ENCODE measurements at regions not wholly inside any gene's neighbourhood (a gene's known extent, or its start where the extent isn't known, plus 50 kb on each side); places are given as distances from the start of the nearest gene placed in this dataset.

GRCh38 chr11:76730887-76731565 lies 52.1 kb upstream of the TSKU start:
- H3K4me2 ChIP-seq (ENCODE audit: insufficient read depth in 1 of 2, low read depth in 2 of 2, low read length in 2 of 2) = no peak overlapping the region
- peaks cover 8 to 15% (median 11%) of the 10 kb centered on the region in 4 experiments for H3K4me1 ChIP-seq (replicated peaks in 1 of 4; ENCODE audit: control insufficient read depth in 3 of 4, insufficient read depth in 4 of 4, low read length in 3 of 4)
- TF ChIP-seq SIN3A (conservative IDR thresholded peaks at IDR 0.05 in 1 of 2, IDR thresholded peaks at IDR 0.05 in 1 of 2; ENCODE audit: low read depth in 1 of 2, low read length in 2 of 2) (no peak), KDM4A (IDR thresholded peaks at IDR 0.05; ENCODE audit: low read depth, low read length, severe bottlenecking) (no peak), SRF (IDR thresholded peaks at IDR 0.05; ENCODE audit: low read depth, low read length) (no peak), SIRT6 (IDR thresholded peaks at IDR 0.05; ENCODE audit: low read length) (no peak), SUZ12 (IDR thresholded peaks at IDR 0.05; ENCODE audit: low read length) (no peak), ATF2 (IDR thresholded peaks at IDR 0.05; ENCODE audit: low read length) (no peak), GTF2F1 (IDR thresholded peaks at IDR 0.05; ENCODE audit: borderline replicate concordance, low read depth, low read length) (no peak), BRCA1 (IDR thresholded peaks at IDR 0.05; ENCODE audit: low read depth, low read length) (no peak), EGR1 (IDR thresholded peaks at IDR 0.05; ENCODE audit: borderline replicate concordance, low read depth, low read length) (no peak), JUN (IDR thresholded peaks at IDR 0.05; ENCODE audit: low read depth, low read length) (no peak), USF2 (IDR thresholded peaks at IDR 0.05; ENCODE audit: low read length) (no peak)
- H2AK5ac ChIP-seq (ENCODE audit: low read depth, low read length) = no peak overlapping the region
- H4K91ac ChIP-seq (replicated peaks; ENCODE audit: insufficient read length, low read length) = no peak overlapping the region
- no peaks in the 10 kb centered on the region for H3K36me3 ChIP-seq (ENCODE audit: control insufficient read depth in 2 of 4, insufficient read depth in 4 of 4, low read length in 3 of 4)
- no peak overlapping the region for H4K5ac ChIP-seq (ENCODE audit: insufficient read length, low read depth, low read length)
- H3K27ac ChIP-seq (ENCODE audit: low read depth, low read length) = no peak overlapping the region
- 74% methylated on average over 6 of the region's 6 CpGs; no CpG with 5 or more reads in 1 of the 2 experiments for WGBS, 2 experiments (ENCODE audit: extremely low coverage in 1 of 2, insufficient coverage in 1 of 2, insufficient read length in 1 of 2, insufficient replicate concordance in 2 of 2, low coverage in 1 of 2, low lambda C conversion rate in 2 of 2, missing lambda C conversion rate in 1 of 2)
- no peaks in the 10 kb centered on the region for H3K79me1 ChIP-seq (ENCODE audit: low read depth, low read length)
- no peaks in the 10 kb centered on the region for H3K27me3 ChIP-seq (replicated peaks in 1 of 4; ENCODE audit: control insufficient read depth in 3 of 4, extremely low read depth in 1 of 4, insufficient read depth in 3 of 4, low read length in 3 of 4)
- H2BK12ac ChIP-seq (ENCODE audit: low read depth, low read length) = no peak overlapping the region
- FAIRE-seq (no peak), DNase-seq (ENCODE audit: low read depth in 1 of 2, low spot score in 2 of 2) (no peak)
- no peaks in the 10 kb centered on the region for H3K23me2 ChIP-seq (ENCODE audit: low read depth, low read length)
- H4K20me1 ChIP-seq (replicated peaks in 1 of 2; ENCODE audit: control insufficient read depth in 1 of 2, insufficient read depth in 2 of 2, low read length in 2 of 2) = no peaks in the 10 kb centered on the region
- no peak overlapping the region for H3K4me3 ChIP-seq (ENCODE audit: extremely low read depth in 1 of 4, insufficient read depth in 2 of 4, low read depth in 3 of 4, low read length in 4 of 4)
- ChIA-PET CTCF (ENCODE audit: partially characterized antibody) (interaction anchor here (0.7 to 9.6 kb wide), 10 partner anchors 7 to 360 kb away, joined by 3 to 92 read pairs (median 5); no protein-coding TSS in a partner anchor), POLR2A (ENCODE audit: partially characterized antibody) (interaction anchor here (0.6 kb wide), 1 partner anchor 655 kb away, joined by 3 read pairs; no protein-coding TSS in a partner anchor)
- H3K9ac ChIP-seq (replicated peaks in 1 of 4; ENCODE audit: extremely low read depth in 1 of 4, low read depth in 3 of 4, low read length in 3 of 4) = no peak overlapping the region
- no peak overlapping the region for H2AFZ ChIP-seq (ENCODE audit: low read length)
- H3K18ac ChIP-seq (ENCODE audit: extremely low read depth, low read length) = no peak overlapping the region
- no peak overlapping the region for H2BK120ac ChIP-seq (replicated peaks; ENCODE audit: low read depth, low read length)
- H3K56ac ChIP-seq (replicated peaks; ENCODE audit: insufficient read length, low read depth, low read length) = no peak overlapping the region
- no peak overlapping the region for H2BK15ac ChIP-seq (ENCODE audit: low read length)
- no peak overlapping the region for H4K8ac ChIP-seq (ENCODE audit: extremely low read depth, insufficient read depth, low read length)
- H2BK5ac ChIP-seq (ENCODE audit: low read depth, low read length) = no peak overlapping the region
- H3K14ac ChIP-seq (ENCODE audit: insufficient read length) = no peak overlapping the region
- no peak overlapping the region for H3K23ac ChIP-seq (ENCODE audit: insufficient read length)
- no peak overlapping the region for H3K4ac ChIP-seq (replicated peaks; ENCODE audit: insufficient read length, low read depth, low read length)
- no peak overlapping the region for H2BK20ac ChIP-seq (ENCODE audit: low read length)
- no peaks in the 10 kb centered on the region for H3K79me2 ChIP-seq (ENCODE audit: control insufficient read depth in 1 of 2, insufficient read depth in 2 of 2, low read length in 2 of 2)
- no peaks in the 10 kb centered on the region for H3K9me3 ChIP-seq (ENCODE audit: insufficient read depth in 2 of 2, low read depth in 1 of 2, low read length in 1 of 2)
